Prostate gland (tissue), 2 donors: ENCODE measurements at regions not wholly inside any gene's neighbourhood (a gene's known extent, or its start where the extent isn't known, plus 50 kb on each side); places are given as distances from the start of the nearest gene placed in this dataset.

ENCODE experiments used
- POLR2A ChIP-seq: fragments of 450-650 bp; IDR thresholded peaks from one replicate; pipeline ENCODE4 v1.6.1; 2016; ENCODE audit warnings: antibody characterized with exemption, mild to moderate bottlenecking
- TF ChIP-seq, protein P1 (sequence below), 4 experiments: fragments of 200-600 bp in 2 of 4; fragments of 450-650 bp in 2 of 4; sonication (generic) in 2 of 4; IDR thresholded peaks; 1 replicate in 3 of 4; 2 replicates in 1 of 4; pipeline ENCODE4 v1.5.1; 2016 to 2019; ENCODE audit warnings: antibody characterized with exemption in 4 of 4, mild to moderate bottlenecking in 2 of 4, moderate library complexity in 2 of 4

DNA sequence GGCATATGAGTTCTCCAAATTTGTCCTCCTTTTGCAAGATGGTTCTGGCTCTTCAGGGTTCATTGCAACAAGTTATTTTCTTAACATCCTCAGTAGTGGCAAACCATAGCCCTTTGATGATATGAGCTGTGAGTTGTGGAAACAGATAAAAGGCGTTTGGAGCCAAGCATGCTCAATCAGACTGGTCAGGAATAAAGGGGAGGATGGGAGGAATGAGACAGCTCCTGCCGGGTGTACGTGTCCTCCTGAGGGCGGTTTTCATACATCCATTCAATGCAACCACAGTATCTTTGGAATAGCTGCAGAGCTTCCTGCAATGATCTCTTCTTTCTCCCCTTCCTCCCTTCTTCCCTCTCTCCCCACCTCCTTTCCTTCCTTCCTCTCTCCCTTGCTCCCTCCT is 245.8 kb downstream of the GLI2 start:
- no peak for TF ChIP-seq POLR2A
- TF ChIP-seq, protein P1, sequence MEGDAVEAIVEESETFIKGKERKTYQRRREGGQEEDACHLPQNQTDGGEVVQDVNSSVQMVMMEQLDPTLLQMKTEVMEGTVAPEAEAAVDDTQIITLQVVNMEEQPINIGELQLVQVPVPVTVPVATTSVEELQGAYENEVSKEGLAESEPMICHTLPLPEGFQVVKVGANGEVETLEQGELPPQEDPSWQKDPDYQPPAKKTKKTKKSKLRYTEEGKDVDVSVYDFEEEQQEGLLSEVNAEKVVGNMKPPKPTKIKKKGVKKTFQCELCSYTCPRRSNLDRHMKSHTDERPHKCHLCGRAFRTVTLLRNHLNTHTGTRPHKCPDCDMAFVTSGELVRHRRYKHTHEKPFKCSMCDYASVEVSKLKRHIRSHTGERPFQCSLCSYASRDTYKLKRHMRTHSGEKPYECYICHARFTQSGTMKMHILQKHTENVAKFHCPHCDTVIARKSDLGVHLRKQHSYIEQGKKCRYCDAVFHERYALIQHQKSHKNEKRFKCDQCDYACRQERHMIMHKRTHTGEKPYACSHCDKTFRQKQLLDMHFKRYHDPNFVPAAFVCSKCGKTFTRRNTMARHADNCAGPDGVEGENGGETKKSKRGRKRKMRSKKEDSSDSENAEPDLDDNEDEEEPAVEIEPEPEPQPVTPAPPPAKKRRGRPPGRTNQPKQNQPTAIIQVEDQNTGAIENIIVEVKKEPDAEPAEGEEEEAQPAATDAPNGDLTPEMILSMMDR (IDR thresholded peaks at IDR 0.05) = no peak
